SK-N-MC (cell line): ENCODE measurements at regions not wholly inside any gene's neighbourhood (a gene's known extent, or its start where the extent isn't known, plus 50 kb on each side); places are given as distances from the start of the nearest gene placed in this dataset.

ENCODE experiments used
- EZH2 ChIP-seq: fragments of 200-600 bp; sonication (generic); IDR thresholded peaks from one replicate; pipeline ENCODE4 v1.6.1; 2017; ENCODE audit warnings: antibody characterized with exemption
- FOXP2 ChIP-seq: optimal IDR thresholded peaks from 2 replicates; pipeline ENCODE3; 2011; ENCODE audit warnings: mild to moderate bottlenecking, moderate library complexity; ENCODE audit not compliant: insufficient read depth; ENCODE audit errors: extremely low read length, control extremely low read depth
- POLR2AphosphoS5 ChIP-seq: IDR thresholded peaks from 2 replicates; pipeline ENCODE4 v1.6.1; 2012; ENCODE audit warnings: mild to moderate bottlenecking, low read depth, low read length, borderline replicate concordance

GRCh38 chr11:13119941-13120520, 110.9 kb downstream of the RASSF10 start:
- TF ChIP-seq EZH2, result no peak
- TF ChIP-seq POLR2AphosphoS5, result no peak
- TF ChIP-seq FOXP2, result no peak
